ENCODE measurements at regions not wholly inside any gene's neighbourhood (a gene's known extent, or its start where the extent isn't known, plus 50 kb on each side); places are given as distances from the start of the nearest gene placed in this dataset.
"Not testable (repeated sequence)": the region's sequence is repeated elsewhere in the genome, so short reads cannot be mapped to it uniquely, and the experiment has no call there.

- no peak for TF ChIP-seq POLR2A (IDR thresholded peaks at IDR 0.05)
- no peak for TF ChIP-seq POLR2AphosphoS5 (IDR thresholded peaks at IDR 0.05; ENCODE audit: insufficient read depth in 1 of 2, low read depth in 1 of 2)
- TF ChIP-seq, protein P1, sequence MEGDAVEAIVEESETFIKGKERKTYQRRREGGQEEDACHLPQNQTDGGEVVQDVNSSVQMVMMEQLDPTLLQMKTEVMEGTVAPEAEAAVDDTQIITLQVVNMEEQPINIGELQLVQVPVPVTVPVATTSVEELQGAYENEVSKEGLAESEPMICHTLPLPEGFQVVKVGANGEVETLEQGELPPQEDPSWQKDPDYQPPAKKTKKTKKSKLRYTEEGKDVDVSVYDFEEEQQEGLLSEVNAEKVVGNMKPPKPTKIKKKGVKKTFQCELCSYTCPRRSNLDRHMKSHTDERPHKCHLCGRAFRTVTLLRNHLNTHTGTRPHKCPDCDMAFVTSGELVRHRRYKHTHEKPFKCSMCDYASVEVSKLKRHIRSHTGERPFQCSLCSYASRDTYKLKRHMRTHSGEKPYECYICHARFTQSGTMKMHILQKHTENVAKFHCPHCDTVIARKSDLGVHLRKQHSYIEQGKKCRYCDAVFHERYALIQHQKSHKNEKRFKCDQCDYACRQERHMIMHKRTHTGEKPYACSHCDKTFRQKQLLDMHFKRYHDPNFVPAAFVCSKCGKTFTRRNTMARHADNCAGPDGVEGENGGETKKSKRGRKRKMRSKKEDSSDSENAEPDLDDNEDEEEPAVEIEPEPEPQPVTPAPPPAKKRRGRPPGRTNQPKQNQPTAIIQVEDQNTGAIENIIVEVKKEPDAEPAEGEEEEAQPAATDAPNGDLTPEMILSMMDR (IDR thresholded peaks at IDR 0.05) = no peak
- H3K27ac ChIP-seq = no peak overlapping the region
- no peaks in the 10 kb centered on the region for H3K9me3 ChIP-seq
- DNase-seq (ENCODE audit: extremely low spot score in 2 of 2) = no peak
- H3K4me3 ChIP-seq = no peak overlapping the region
- intact Hi-C loops (cut with DNase I) = no loop called here
- H3K27me3 ChIP-seq = no peaks in the 10 kb centered on the region
- H3K36me3 ChIP-seq = no peaks in the 10 kb centered on the region
- H3K4me1 ChIP-seq = no peaks in the 10 kb centered on the region
Measured at GRCh38 chr4:77510367-77510766, 95.3 kb upstream of the CXCL13 start.

DNA sequence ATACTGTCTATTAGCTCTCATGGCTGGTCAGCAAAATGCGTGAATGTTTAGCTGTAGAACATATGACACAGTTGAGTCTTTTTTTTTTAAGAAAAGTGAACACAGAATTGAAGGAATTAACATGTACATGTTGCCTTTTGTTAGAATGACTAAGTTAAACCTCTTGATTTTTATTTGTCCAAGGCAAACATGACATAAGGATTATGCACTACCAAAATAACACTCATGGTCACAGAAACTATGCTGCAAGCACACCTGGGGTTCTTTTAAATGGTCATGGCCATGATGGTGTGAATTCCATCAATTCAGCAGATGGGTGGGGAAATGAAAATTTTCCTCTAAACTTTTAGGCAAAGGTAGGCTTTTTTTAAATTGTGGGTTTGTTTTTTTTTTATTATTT lies 80.1 kb upstream of the CXCL13 start:
- Histone ChIP-seq H3K9me3 (no peaks in the 10 kb centered on the region), H3K27me3 (no peaks in the 10 kb centered on the region), H3K27ac (no peak overlapping the region), H3K36me3 (no peaks in the 10 kb centered on the region), H3K4me3 (no peak overlapping the region), H3K4me1 (no peaks in the 10 kb centered on the region)
- DNase-seq (ENCODE audit: extremely low spot score in 2 of 2) = no peak
- intact Hi-C loops (cut with DNase I) = no loop called here
- TF ChIP-seq POLR2A (IDR thresholded peaks at IDR 0.05) (no peak), POLR2AphosphoS5 (IDR thresholded peaks at IDR 0.05; ENCODE audit: insufficient read depth in 1 of 2, low read depth in 1 of 2) (no peak)
- TF ChIP-seq, protein P1 (IDR thresholded peaks at IDR 0.05) = no peak

- DNase-seq (ENCODE audit: extremely low spot score in 2 of 2); H3K36me3 ChIP-seq; intact Hi-C loops (cut with DNase I); H3K27me3 ChIP-seq; H3K4me1 ChIP-seq; H3K4me3 ChIP-seq; H3K9me3 ChIP-seq; H3K27ac ChIP-seq: not testable (repeated sequence)
Measured at GRCh38 chr4:77527900-77528299, 77.7 kb upstream of the CXCL13 start.

- Histone ChIP-seq H3K27me3 (no peaks in the 10 kb centered on the region), H3K4me1 (peaks cover 4% of the 10 kb centered on the region), H3K27ac (no peak overlapping the region), H3K36me3 (no peaks in the 10 kb centered on the region), H3K4me3 (no peak overlapping the region), H3K9me3 (no peaks in the 10 kb centered on the region)
- intact Hi-C loops (cut with DNase I) = no loop called here
- no peak for DNase-seq (ENCODE audit: extremely low spot score in 2 of 2)
- no peak for TF ChIP-seq POLR2A (IDR thresholded peaks at IDR 0.05)
- TF ChIP-seq, protein P1 (IDR thresholded peaks at IDR 0.05) = no peak
Measured at GRCh38 chr4:77538144-77538543, 67.5 kb upstream of the CXCL13 start.

DNA sequence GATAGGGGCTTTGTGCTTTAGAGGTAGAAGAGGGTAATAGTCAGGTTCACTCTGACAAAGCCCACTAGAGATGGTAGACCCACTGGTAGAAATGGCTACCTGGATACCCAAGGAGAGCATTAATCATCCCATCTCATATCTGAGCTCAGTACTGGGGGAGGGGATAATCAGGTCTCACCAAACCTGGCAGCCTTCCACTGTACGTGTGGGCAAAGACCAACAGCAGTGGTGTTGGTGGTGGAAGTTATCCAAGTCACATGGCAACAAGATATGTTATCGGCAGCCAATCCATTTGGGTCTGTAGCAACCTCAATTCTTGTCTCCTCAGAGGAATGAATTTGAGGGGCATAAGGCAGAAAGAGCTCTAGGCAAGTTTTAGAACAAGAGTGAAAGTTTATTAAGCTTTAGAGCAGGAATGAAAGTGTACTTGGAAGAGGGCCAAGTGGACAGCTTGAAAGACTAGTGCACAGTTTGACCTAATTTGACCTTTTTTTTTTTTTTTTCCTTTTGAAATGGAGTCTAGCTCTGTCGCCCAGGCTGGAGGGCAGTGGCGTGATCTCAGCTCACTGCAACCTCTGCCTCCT lies 67.0 kb upstream of the CXCL13 start:
- Histone ChIP-seq H3K4me1 (peaks cover 4% of the 10 kb centered on the region), H3K27ac (no peak overlapping the region)
- no peak for TF ChIP-seq POLR2AphosphoS5 (IDR thresholded peaks at IDR 0.05; ENCODE audit: insufficient read depth in 1 of 2, low read depth in 1 of 2)
- TF ChIP-seq, protein P1 (IDR thresholded peaks at IDR 0.05) = no peak
- no peak for TF ChIP-seq POLR2A (IDR thresholded peaks at IDR 0.05)

More for the DNA sequence above, 67.0 kb upstream of the CXCL13 start:
- intact Hi-C loops (cut with DNase I) = no loop called here
- no peak for DNase-seq (ENCODE audit: extremely low spot score in 2 of 2)
- no peak overlapping the region for H3K4me3 ChIP-seq
- no peaks in the 10 kb centered on the region for H3K27me3 ChIP-seq
- H3K36me3 ChIP-seq = no peaks in the 10 kb centered on the region
- H3K9me3 ChIP-seq = no peaks in the 10 kb centered on the region

Measured in vagina (tissue), 2 donors.